ENCODE measurements at regions not wholly inside any gene's neighbourhood (a gene's known extent, or its start where the extent isn't known, plus 50 kb on each side); places are given as distances from the start of the nearest gene placed in this dataset.

- Histone ChIP-seq H3K9me3 (ENCODE audit: insufficient read depth, low read length, severe bottlenecking) (no peaks in the 10 kb centered on the region), H3K27ac (ENCODE audit: low read length) (no peak overlapping the region), H3K4me1 (ENCODE audit: insufficient read depth, low read length) (no peaks in the 10 kb centered on the region), H4K20me1 (ENCODE audit: insufficient read depth, low read length) (no peaks in the 10 kb centered on the region), H3K36me3 (ENCODE audit: insufficient read depth, low read length) (no peaks in the 10 kb centered on the region), H2AFZ (ENCODE audit: low read depth, low read length) (no peak overlapping the region), H3K9ac (ENCODE audit: low read depth, low read length) (no peak overlapping the region), H3K79me2 (ENCODE audit: insufficient read depth, low read length) (no peaks in the 10 kb centered on the region), H3K4me2 (ENCODE audit: insufficient read depth, low read length) (no peak overlapping the region), H3K4me3 (ENCODE audit: low read depth in 1 of 2, low read length in 2 of 2) (no peak overlapping the region), H3K27me3 (ENCODE audit: insufficient read depth, low read length, poor library complexity) (no peaks in the 10 kb centered on the region)
- ATAC-seq (ENCODE audit: insufficient read depth, low read depth): no peak
- TF ChIP-seq EZH2 (IDR thresholded peaks at IDR 0.05; ENCODE audit: borderline replicate concordance, low read depth, low read length, severe bottlenecking) (no peak), CTCF (IDR thresholded peaks at IDR 0.05; ENCODE audit: borderline replicate concordance, extremely low read depth, low read length, poor library complexity, severe bottlenecking) (no peak)
- no peak for DNase-seq
Measured at GRCh38 chr2:13950761-13951160, 681.8 kb upstream of the LRATD1 start.

- H3K27ac ChIP-seq (ENCODE audit: low read length): no peak overlapping the region
- ATAC-seq (ENCODE audit: insufficient read depth, low read depth): no peak
Measured at GRCh38 chr2:13968811-13969210, 663.7 kb upstream of the LRATD1 start.

GRCh38 chr2:13986119-13986720, 646.3 kb upstream of the LRATD1 start:
- H3K4me3 ChIP-seq (ENCODE audit: low read depth in 1 of 2, low read length in 2 of 2): no peak overlapping the region
- TF ChIP-seq EZH2 (IDR thresholded peaks at IDR 0.05; ENCODE audit: borderline replicate concordance, low read depth, low read length, severe bottlenecking): no peak
- TF ChIP-seq CTCF (IDR thresholded peaks at IDR 0.05; ENCODE audit: borderline replicate concordance, extremely low read depth, low read length, poor library complexity, severe bottlenecking): no peak
- H3K27ac ChIP-seq (ENCODE audit: low read length): no peak overlapping the region
- H3K4me2 ChIP-seq (ENCODE audit: insufficient read depth, low read length): no peak overlapping the region
- no peaks in the 10 kb centered on the region for H3K27me3 ChIP-seq (ENCODE audit: insufficient read depth, low read length, poor library complexity)
- ATAC-seq (ENCODE audit: insufficient read depth, low read depth) (no peak), DNase-seq (no peak)
- H3K9ac ChIP-seq (ENCODE audit: low read depth, low read length): no peak overlapping the region
- no peaks in the 10 kb centered on the region for H4K20me1 ChIP-seq (ENCODE audit: insufficient read depth, low read length)
- H3K79me2 ChIP-seq (ENCODE audit: insufficient read depth, low read length): no peaks in the 10 kb centered on the region
- no peaks in the 10 kb centered on the region for H3K4me1 ChIP-seq (ENCODE audit: insufficient read depth, low read length)
- H3K9me3 ChIP-seq (ENCODE audit: insufficient read depth, low read length, severe bottlenecking): no peaks in the 10 kb centered on the region
- no peak overlapping the region for H2AFZ ChIP-seq (ENCODE audit: low read depth, low read length)
- H3K36me3 ChIP-seq (ENCODE audit: insufficient read depth, low read length): no peaks in the 10 kb centered on the region

More at GRCh38 chr2:13968811-13969210, 663.7 kb upstream of the LRATD1 start:
- no peaks in the 10 kb centered on the region for H4K20me1 ChIP-seq (ENCODE audit: insufficient read depth, low read length)
- H3K9ac ChIP-seq (ENCODE audit: low read depth, low read length): no peak overlapping the region
- no peak overlapping the region for H3K4me2 ChIP-seq (ENCODE audit: insufficient read depth, low read length)
- no peak for DNase-seq
- no peaks in the 10 kb centered on the region for H3K4me1 ChIP-seq (ENCODE audit: insufficient read depth, low read length)
- no peak overlapping the region for H3K4me3 ChIP-seq (ENCODE audit: low read depth in 1 of 2, low read length in 2 of 2)
- H2AFZ ChIP-seq (ENCODE audit: low read depth, low read length): no peak overlapping the region
- no peaks in the 10 kb centered on the region for H3K27me3 ChIP-seq (ENCODE audit: insufficient read depth, low read length, poor library complexity)
- H3K9me3 ChIP-seq (ENCODE audit: insufficient read depth, low read length, severe bottlenecking): no peaks in the 10 kb centered on the region
- TF ChIP-seq CTCF (IDR thresholded peaks at IDR 0.05; ENCODE audit: borderline replicate concordance, extremely low read depth, low read length, poor library complexity, severe bottlenecking): no peak
- no peaks in the 10 kb centered on the region for H3K36me3 ChIP-seq (ENCODE audit: insufficient read depth, low read length)
- no peaks in the 10 kb centered on the region for H3K79me2 ChIP-seq (ENCODE audit: insufficient read depth, low read length)

- Histone ChIP-seq H3K9ac (ENCODE audit: low read depth, low read length) (no peak overlapping the region), H3K27ac (ENCODE audit: low read length) (no peak overlapping the region), H4K20me1 (ENCODE audit: insufficient read depth, low read length) (no peaks in the 10 kb centered on the region), H3K9me3 (ENCODE audit: insufficient read depth, low read length, severe bottlenecking) (no peaks in the 10 kb centered on the region), H3K4me2 (ENCODE audit: insufficient read depth, low read length) (no peak overlapping the region), H2AFZ (ENCODE audit: low read depth, low read length) (no peak overlapping the region), H3K79me2 (ENCODE audit: insufficient read depth, low read length) (no peaks in the 10 kb centered on the region), H3K27me3 (ENCODE audit: insufficient read depth, low read length, poor library complexity) (no peaks in the 10 kb centered on the region), H3K36me3 (ENCODE audit: insufficient read depth, low read length) (no peaks in the 10 kb centered on the region), H3K4me3 (ENCODE audit: low read depth in 1 of 2, low read length in 2 of 2) (no peak overlapping the region), H3K4me1 (ENCODE audit: insufficient read depth, low read length) (no peaks in the 10 kb centered on the region)
- DNase-seq: no peak
- no peak for TF ChIP-seq EZH2 (IDR thresholded peaks at IDR 0.05; ENCODE audit: borderline replicate concordance, low read depth, low read length, severe bottlenecking)
- TF ChIP-seq CTCF (IDR thresholded peaks at IDR 0.05; ENCODE audit: borderline replicate concordance, extremely low read depth, low read length, poor library complexity, severe bottlenecking): no peak
- no peak for ATAC-seq (ENCODE audit: insufficient read depth, low read depth)
Measured at GRCh38 chr2:13996527-13996926, 636.0 kb upstream of the LRATD1 start.
